ENCODE measurements at regions not wholly inside any gene's neighbourhood (a gene's known extent, or its start where the extent isn't known, plus 50 kb on each side); places are given as distances from the start of the nearest gene placed in this dataset.

DNA sequence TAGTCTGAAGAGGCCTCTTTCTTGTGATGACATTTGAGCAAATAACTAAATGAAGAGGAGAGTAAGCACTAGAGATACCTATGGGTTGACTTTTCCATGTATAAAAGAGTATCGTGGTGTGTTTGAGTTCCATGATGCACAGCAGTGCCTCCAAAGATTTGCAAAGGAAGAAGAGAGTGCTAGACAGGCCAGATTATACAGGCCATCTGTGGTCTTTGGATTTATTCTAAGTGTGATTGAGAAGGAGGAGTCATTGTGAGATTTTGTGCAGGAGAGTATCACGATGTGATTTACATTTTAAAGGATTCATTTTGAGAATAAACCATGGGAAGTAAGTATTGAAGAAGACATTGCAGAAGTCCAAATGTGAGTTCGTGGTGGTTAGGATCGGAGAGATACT, 695.9 kb upstream of the FAM98A start:
- no peak for TF ChIP-seq POLR2A (IDR thresholded peaks at IDR 0.05)
- TF ChIP-seq, protein P1, sequence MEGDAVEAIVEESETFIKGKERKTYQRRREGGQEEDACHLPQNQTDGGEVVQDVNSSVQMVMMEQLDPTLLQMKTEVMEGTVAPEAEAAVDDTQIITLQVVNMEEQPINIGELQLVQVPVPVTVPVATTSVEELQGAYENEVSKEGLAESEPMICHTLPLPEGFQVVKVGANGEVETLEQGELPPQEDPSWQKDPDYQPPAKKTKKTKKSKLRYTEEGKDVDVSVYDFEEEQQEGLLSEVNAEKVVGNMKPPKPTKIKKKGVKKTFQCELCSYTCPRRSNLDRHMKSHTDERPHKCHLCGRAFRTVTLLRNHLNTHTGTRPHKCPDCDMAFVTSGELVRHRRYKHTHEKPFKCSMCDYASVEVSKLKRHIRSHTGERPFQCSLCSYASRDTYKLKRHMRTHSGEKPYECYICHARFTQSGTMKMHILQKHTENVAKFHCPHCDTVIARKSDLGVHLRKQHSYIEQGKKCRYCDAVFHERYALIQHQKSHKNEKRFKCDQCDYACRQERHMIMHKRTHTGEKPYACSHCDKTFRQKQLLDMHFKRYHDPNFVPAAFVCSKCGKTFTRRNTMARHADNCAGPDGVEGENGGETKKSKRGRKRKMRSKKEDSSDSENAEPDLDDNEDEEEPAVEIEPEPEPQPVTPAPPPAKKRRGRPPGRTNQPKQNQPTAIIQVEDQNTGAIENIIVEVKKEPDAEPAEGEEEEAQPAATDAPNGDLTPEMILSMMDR (IDR thresholded peaks at IDR 0.05) = no peak
- TF ChIP-seq EP300 (IDR thresholded peaks at IDR 0.05) = no peak

All from tibial nerve (tissue), 4 donors.